IMR-90 (cell line): ENCODE measurements at regions not wholly inside any gene's neighbourhood (a gene's known extent, or its start where the extent isn't known, plus 50 kb on each side); places are given as distances from the start of the nearest gene placed in this dataset.

ENCODE experiments used
- ATAC-seq: fragments of 200-7000 bp; cut with Tn5 transposase; 2 replicates; pipeline ENCODE4 v1.9.1; 2020; ENCODE audit warnings: low read depth, mild to moderate bottlenecking, moderate library complexity
- BruUV-seq: library from RNA; stranded (reverse); fragments of 400-500 nt; replicated peaks from 2 replicates; lab custom pipeline; 2021; lab: Mats Ljungman, UMichigan
- CTCF ChIA-PET: fragments of 300-600 bp; formaldehyde crosslinking; extraction: SDS; loops from one replicate; lab custom pipeline; 2021; ENCODE audit warnings: antibody characterized with exemption; lab: Yijun Ruan, JAX
- POLR2A ChIA-PET: fragments of 300-600 bp; sonication (Branson Sonifier 250); formaldehyde crosslinking; loops from one replicate; lab custom pipeline; 2022; ENCODE audit warnings: antibody characterized with exemption; ENCODE audit not compliant: unreplicated experiment; lab: Charles Lee
- DNase-seq: peaks from one replicate; pipeline ENCODE4 v3.0.0; 2013
- H2AFZ ChIP-seq: replicated peaks from 2 replicates; pipeline ENCODE3; 2013; ENCODE audit warnings: low read length, mild to moderate bottlenecking; ENCODE audit not compliant: poor library complexity
- H2AK5ac ChIP-seq: 2 replicates; pipeline ENCODE4 v1.6.1; 2013; ENCODE audit warnings: low read depth, low read length, inconsistent platforms
- H2AK9ac ChIP-seq: replicated peaks from 2 replicates; pipeline ENCODE3; 2013; ENCODE audit warnings: mild to moderate bottlenecking, low read depth, low read length, moderate library complexity; ENCODE audit not compliant: poor library complexity
- H2BK120ac ChIP-seq: 2 replicates; pipeline ENCODE4 v1.6.1; 2013; ENCODE audit warnings: low read depth, low read length, inconsistent platforms
- H2BK15ac ChIP-seq: 3 replicates; pipeline ENCODE4 v1.6.1; 2013; ENCODE audit warnings: low read depth, low read length, inconsistent platforms
- H2BK20ac ChIP-seq: 2 replicates; pipeline ENCODE4 v1.6.1; 2013; ENCODE audit warnings: low read depth, mild to moderate bottlenecking, inconsistent platforms, low read length, moderate library complexity
- H2BK5ac ChIP-seq: 2 replicates; pipeline ENCODE4 v1.6.1; 2013; ENCODE audit warnings: mild to moderate bottlenecking, low read depth, low read length, inconsistent platforms; ENCODE audit not compliant: poor library complexity, severe bottlenecking
- H3K14ac ChIP-seq: replicated peaks from 2 replicates; pipeline ENCODE4 v1.6.1; 2013; ENCODE audit warnings: low read depth, low read length, inconsistent platforms
- H3K18ac ChIP-seq: 2 replicates; pipeline ENCODE4 v1.6.1; 2013; ENCODE audit warnings: low read depth, low read length, control low read depth
- H3K23ac ChIP-seq: 2 replicates; pipeline ENCODE4 v1.6.1; 2013; ENCODE audit warnings: low read depth, low read length, inconsistent platforms
- H3K27ac ChIP-seq: 2 replicates; pipeline ENCODE4 v1.5.1; 2013; ENCODE audit warnings: mild to moderate bottlenecking, control low read depth, low read length; ENCODE audit not compliant: insufficient read depth
- H3K27me3 ChIP-seq: 2 replicates; pipeline ENCODE4 v1.6.1; 2013; ENCODE audit warnings: low read length; ENCODE audit not compliant: control insufficient read depth, insufficient read depth
- H3K36me3 ChIP-seq: 2 replicates; pipeline ENCODE4 v1.6.1; 2013; ENCODE audit warnings: low read length, mixed read lengths; ENCODE audit not compliant: control insufficient read depth, insufficient read depth
- H3K4ac ChIP-seq: 2 replicates; pipeline ENCODE4 v1.6.1; 2013; ENCODE audit warnings: low read depth, low read length, inconsistent platforms
- H3K4me1 ChIP-seq: 2 replicates; pipeline ENCODE4 v1.6.1; 2013; ENCODE audit warnings: low read length, mixed read lengths; ENCODE audit not compliant: control insufficient read depth, insufficient read depth
- H3K4me2 ChIP-seq: 2 replicates; pipeline ENCODE4 v1.6.1; 2013; ENCODE audit warnings: low read depth, mild to moderate bottlenecking, control low read depth, low read length, moderate library complexity
- H3K4me3 ChIP-seq: 2 replicates; pipeline ENCODE4 v1.5.1; 2013; ENCODE audit warnings: low read depth, mild to moderate bottlenecking, control low read depth, low read length, moderate library complexity; ENCODE audit not compliant: insufficient read depth
- H3K56ac ChIP-seq: 2 replicates; pipeline ENCODE4 v1.6.1; 2013; ENCODE audit warnings: low read length, inconsistent platforms; ENCODE audit not compliant: insufficient read depth; ENCODE audit errors: extremely low read depth
- H3K79me1 ChIP-seq, 2 experiments: 2 replicates each; pipeline ENCODE4 v1.6.1; 2013; ENCODE audit warnings: low read length in 2 of 2, inconsistent platforms in 1 of 2, low read depth in 1 of 2
- H3K9ac ChIP-seq: 2 replicates; pipeline ENCODE4 v1.6.1; 2013; ENCODE audit warnings: low read depth, low read length, control low read depth
- H3K9me1 ChIP-seq: 2 replicates; pipeline ENCODE4 v1.6.1; 2013; ENCODE audit warnings: low read length, inconsistent platforms; ENCODE audit not compliant: insufficient read depth
- H3K9me3 ChIP-seq: 2 replicates; pipeline ENCODE4 v1.6.1; 2013; ENCODE audit warnings: low read length; ENCODE audit not compliant: control insufficient read depth, insufficient read depth
- H4K20me1 ChIP-seq: 2 replicates; pipeline ENCODE4 v1.6.1; 2013; ENCODE audit warnings: low read length, inconsistent platforms; ENCODE audit not compliant: insufficient read depth
- H4K5ac ChIP-seq: 2 replicates; pipeline ENCODE4 v1.6.1; 2013; ENCODE audit warnings: mild to moderate bottlenecking, low read depth, low read length, control low read depth
- H4K8ac ChIP-seq, 2 experiments: 2 replicates each; pipeline ENCODE4 v1.6.1; 2013; ENCODE audit warnings: low read depth in 2 of 2, low read length in 2 of 2, control low read depth in 1 of 2, inconsistent platforms in 1 of 2
- H4K91ac ChIP-seq: 2 replicates; pipeline ENCODE4 v1.6.1; 2013; ENCODE audit warnings: low read depth, low read length, inconsistent platforms; ENCODE audit not compliant: insufficient read depth
- BHLHE40 ChIP-seq: fragments of 150-350 bp; IDR thresholded peaks from 2 replicates; pipeline ENCODE4 v1.6.1; 2016; ENCODE audit warnings: mild to moderate bottlenecking, low read depth, low read length
- CEBPB ChIP-seq: IDR thresholded peaks from 2 replicates; pipeline ENCODE4 v1.6.1; 2012; ENCODE audit warnings: low read depth, low read length, improper control_type of control experiment
- CHD1 ChIP-seq: IDR thresholded peaks from 2 replicates; pipeline ENCODE4 v1.6.1; 2012; ENCODE audit warnings: low read depth, low read length, improper control_type of control experiment
- FOS ChIP-seq: fragments of 150-350 bp; IDR thresholded peaks from 2 replicates; pipeline ENCODE4 v1.6.1; 2016; ENCODE audit warnings: low read depth, low read length
- MAZ ChIP-seq: IDR thresholded peaks from 2 replicates; pipeline ENCODE4 v1.6.1; 2012; ENCODE audit warnings: low read depth, mild to moderate bottlenecking, low read length, improper control_type of control experiment, moderate library complexity, borderline replicate concordance
- NFE2L2 ChIP-seq: fragments of 150-350 bp; IDR thresholded peaks from 2 replicates; pipeline ENCODE4 v1.6.1; 2016; ENCODE audit warnings: low read depth, mild to moderate bottlenecking, low read length
- RCOR1 ChIP-seq: IDR thresholded peaks from 2 replicates; pipeline ENCODE4 v1.6.1; 2012; ENCODE audit warnings: mild to moderate bottlenecking, low read length, improper control_type of control experiment; ENCODE audit not compliant: insufficient replicate concordance
- SMC3 ChIP-seq: fragments of 150-350 bp; IDR thresholded peaks from 2 replicates; pipeline ENCODE4 v1.6.1; 2016; ENCODE audit warnings: low read depth, mild to moderate bottlenecking, antibody characterized with exemption, low read length, moderate library complexity
- WGBS, 2 experiments: methylation state at CpG; one replicate each; pipeline versions ENCODE4 v1.1.5 to v1.1.7; 2013; ENCODE audit warnings: missing lambda C conversion rate in 2 of 2; ENCODE audit not compliant: insufficient read length in 1 of 2; ENCODE audit errors: extremely low coverage in 2 of 2; 5-methylcytosine and 5-hydroxymethylcytosine counted together
- dilution Hi-C: fragments of 300-500 bp; cut with HindIII; formaldehyde crosslinking; loops from one replicate; pipeline ENCODE4 v1.14.3; 2018; ENCODE audit warnings: low sequenced_read_pairs; ENCODE audit not compliant: unreplicated experiment
- in situ Hi-C: fragments of 300-500 bp; cut with MboI; formaldehyde crosslinking; loops from 3 replicates; pipeline ENCODE4 v1.14.3; 2019; ENCODE audit warnings: low sequenced_read_pairs, inconsistent platforms, mixed read lengths
- intact Hi-C: fragments of 100-400 bp; cut with micrococcal nuclease; formaldehyde crosslinking; loops from 2 replicates; pipeline ENCODE4 v1.10.0; 2022

DNA sequence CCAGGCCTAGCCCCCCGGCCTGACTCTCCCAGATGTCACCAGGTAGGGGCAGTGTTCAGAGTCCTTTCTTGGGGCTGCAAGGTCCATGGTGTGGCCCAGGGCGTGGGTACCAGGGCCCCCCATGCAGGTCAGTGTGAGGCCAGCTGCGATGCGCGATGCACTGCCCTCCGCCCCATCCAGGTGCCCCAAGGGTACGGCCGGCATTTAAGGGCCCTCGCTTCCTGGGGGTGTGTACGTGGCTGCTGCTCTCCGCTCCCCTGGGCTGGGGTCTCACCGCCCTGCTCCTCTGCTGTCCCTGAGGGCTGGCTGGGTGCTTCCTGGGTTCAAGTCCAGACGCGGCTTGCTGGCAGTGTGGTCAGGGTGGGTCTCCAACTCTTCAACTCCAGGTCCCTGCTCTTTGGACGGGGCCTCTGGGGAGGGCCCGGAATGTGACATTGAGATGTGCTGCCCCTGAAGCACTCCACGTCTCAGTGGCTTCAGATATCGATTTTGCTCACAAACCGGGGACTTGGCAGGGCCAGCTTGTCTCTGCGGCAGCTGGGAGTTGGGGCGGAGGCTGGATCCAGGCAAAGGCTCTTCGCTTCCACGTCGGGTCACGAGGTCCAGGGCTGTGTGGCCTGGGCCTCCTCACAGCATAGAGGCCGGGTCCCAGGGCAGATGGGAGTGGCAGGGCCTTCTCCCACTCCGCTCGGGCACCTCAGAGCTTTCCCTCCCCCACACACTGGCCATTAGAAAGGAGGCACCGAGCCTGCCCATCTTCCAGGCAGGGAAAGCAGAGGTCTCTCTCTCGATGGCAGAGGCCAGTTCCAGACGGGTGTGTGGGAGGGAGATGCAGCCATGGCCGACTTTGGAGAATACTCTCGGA lies 93.2 kb downstream of the UNCX start:
- in situ Hi-C loops (no loop called here), dilution Hi-C loops (no loop called here), intact Hi-C loops (no loop called here)
- BruUV-seq: no TSS peak
- Histone ChIP-seq H2BK120ac (no peak overlapping the region), H3K36me3 (no peaks in the 10 kb centered on the region), H3K18ac (no peak overlapping the region), H3K4me3 (no peak overlapping the region), H3K4ac (no peak overlapping the region), H3K14ac (no peak overlapping the region), H2BK20ac (no peak overlapping the region), H3K9ac (no peak overlapping the region), H3K4me1 (no peaks in the 10 kb centered on the region), H4K5ac (no peak overlapping the region), H3K79me1 (no peaks in the 10 kb centered on the region), H3K9me3 (no peaks in the 10 kb centered on the region), H2BK15ac (no peak overlapping the region), H2AK5ac (no peak overlapping the region), H3K9me1 (no peaks in the 10 kb centered on the region), H4K8ac (no peak overlapping the region), H4K20me1 (no peaks in the 10 kb centered on the region), H3K4me2 (no peak overlapping the region), H4K91ac (no peak overlapping the region), H2AK9ac (peak overlapping the region; percentile 19), H3K27me3 (peaks cover 50% of the 10 kb centered on the region), H3K27ac (no peak overlapping the region), H2AFZ (no peak overlapping the region), H2BK5ac (no peak overlapping the region), H3K23ac (no peak overlapping the region), H3K56ac (no peak overlapping the region)
- TF ChIP-seq BHLHE40 (no peak), NFE2L2 (no peak), MAZ (no peak), RCOR1 (no peak), SMC3 (no peak), FOS (no peak), CEBPB (no peak), CHD1 (no peak)
- ChIA-PET POLR2A (no interaction called here), CTCF (no interaction called here)
- DNase-seq (no peak), ATAC-seq (no peak)
- WGBS, 2 experiments: 80% methylated on average over 7 of the region's 33 CpGs; no CpG with 5 or more reads in 1 of the 2 experiments
